ENCODE measurements at regions not wholly inside any gene's neighbourhood (a gene's known extent, or its start where the extent isn't known, plus 50 kb on each side); places are given as distances from the start of the nearest gene placed in this dataset.
A peak's percentile ranks its signal among the peaks of the same experiment; 100 is the strongest.

GRCh38 chr3:94179059-94179458 lies 116.2 kb downstream of the NSUN3 start:
- DNase-seq = no peak

DNA sequence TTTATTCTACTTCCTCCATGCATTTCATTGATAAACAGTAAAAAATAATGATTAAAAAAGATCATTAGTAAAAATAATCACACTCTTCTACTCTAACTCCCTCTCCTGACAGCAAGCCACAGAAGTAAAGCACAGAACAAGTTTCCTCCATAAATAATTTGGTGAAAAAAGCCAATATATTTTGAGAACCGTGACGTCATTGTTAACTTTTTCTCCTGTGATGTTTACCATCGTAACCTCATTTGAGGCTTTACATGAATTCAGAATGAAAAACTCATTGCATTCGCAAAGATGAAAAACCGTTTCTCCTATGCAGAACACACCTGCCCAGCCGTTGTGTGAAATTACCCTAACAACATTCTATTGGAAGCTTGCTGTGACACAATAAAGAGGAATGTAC lies 120.7 kb downstream of the NSUN3 start:
- DNase-seq = no peak

DNA sequence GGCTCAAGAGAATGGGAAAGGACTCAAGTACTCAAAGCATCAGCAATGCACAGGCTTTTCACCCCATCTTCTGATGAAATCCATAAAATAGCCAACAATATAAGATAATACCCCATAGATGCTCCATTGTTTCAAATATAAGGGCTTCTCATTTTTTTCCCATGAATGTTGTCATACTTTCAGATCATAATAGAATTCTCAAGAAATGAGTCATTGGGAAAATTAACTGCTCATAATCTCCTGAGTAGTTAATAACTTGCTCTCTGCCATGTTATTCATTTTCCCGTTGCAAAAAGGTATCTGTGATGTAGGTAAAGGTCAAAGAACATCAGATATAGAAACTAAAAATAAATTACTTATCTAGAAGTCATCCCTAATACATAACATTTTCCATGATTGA lies 121.9 kb downstream of the NSUN3 start:
- no peak for DNase-seq

GRCh38 chr3:94185753-94186152 lies 122.9 kb downstream of the NSUN3 start:
- DNase-seq = no peak

DNA sequence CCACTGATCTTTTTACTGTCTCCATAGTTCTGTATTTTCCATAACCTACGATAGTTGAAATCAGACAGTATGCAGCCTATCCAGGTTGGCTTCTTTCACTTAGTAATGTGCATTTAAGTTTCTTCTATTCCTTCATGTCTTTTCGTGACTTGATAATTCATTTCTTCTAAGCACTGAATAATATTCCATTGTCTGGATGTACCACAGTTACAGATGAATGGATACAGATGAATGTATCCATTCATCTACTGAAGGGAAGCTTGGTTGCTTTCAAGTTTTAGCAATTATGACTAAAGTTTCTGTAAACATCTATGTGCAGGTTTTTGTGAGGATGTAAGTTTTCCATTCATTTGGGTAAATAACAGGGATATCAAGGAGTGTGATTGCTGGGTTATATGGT lies 124.8 kb downstream of the NSUN3 start:
- DNase-seq = no peak

DNA sequence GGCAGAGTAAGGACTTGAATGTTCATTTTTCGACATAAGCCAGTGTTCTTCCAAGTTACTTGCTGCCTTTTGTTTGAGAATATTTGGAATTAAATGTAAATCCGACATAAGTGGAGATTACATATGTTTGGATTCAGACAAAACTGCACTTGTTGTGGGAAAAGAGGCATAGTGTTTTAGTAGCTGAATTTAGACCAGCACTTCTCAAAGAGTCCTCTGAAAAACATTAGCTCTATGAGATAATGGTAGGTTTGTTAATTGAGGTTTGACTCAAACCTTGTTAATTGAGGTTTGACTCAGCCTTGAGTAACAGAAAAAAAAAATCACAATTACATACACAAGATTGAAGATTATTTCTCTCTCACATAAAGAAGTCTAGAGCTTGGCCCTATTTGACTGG lies 132.5 kb downstream of the NSUN3 start:
- no peak for DNase-seq

- DNase-seq = no peak
Measured at GRCh38 chr3:94206291-94206690, 143.4 kb downstream of the NSUN3 start.

DNA sequence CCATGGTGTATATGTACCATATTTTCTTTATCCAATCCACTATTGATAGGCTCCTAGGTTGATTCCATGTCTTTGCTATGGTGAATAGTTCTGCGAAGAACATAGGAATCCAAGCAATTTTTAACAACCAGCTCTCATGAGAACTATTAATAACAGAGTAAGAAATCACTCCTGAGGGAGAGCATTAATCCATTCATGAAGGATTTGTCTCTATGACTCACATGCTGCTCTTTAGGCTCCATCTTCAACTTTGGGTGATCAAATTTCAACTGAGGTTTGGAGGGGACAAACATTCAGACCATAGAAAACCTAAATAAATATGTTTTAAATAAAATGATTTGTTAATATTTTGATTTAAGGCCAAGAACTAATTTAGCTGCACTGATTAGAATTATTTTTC lies 147.4 kb downstream of the NSUN3 start:
- no peak for DNase-seq

DNA sequence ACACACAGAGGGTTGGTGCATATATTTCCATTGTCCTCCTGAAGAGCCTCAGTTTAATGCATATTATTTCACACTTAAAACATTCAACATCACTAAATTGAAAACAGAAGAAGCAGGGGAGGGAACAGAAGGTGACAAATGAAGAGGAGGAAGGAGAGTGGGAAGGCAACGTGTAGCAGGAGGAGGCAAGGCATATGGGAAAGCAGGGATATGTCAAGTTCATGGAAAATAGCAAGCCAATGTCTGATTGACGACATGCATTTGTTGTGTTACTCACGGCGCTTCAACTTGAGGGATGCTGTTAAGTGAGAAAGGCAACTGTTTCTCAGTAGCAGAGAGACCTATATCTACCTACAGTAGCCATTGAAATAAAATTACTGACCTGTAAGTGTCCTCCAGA lies 154.5 kb downstream of the NSUN3 start:
- no peak for DNase-seq

DNA sequence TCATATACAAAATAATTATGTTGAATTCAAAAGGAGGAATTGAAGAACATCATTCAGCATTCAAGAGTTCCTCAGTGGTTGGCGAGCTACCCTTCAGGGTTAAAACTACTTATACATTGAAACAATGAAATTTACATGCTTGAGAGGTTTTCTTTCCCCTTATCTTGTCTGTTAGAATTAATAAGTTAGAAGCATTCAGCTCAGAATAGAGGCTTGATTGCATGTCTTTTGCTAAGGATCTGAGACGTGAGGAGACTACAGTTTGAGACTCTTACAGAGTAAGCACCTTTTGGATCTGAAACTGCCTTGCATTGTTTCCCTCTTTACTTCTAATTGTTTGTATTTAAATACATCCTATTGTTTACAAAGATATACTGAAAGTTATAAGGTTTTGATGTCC lies 157.6 kb downstream of the NSUN3 start:
- DNase-seq = no peak

- no peak for DNase-seq
Measured at GRCh38 chr3:94221829-94222228, 159.0 kb downstream of the NSUN3 start.

GRCh38 chr3:94225148-94225865 lies 162.4 kb downstream of the NSUN3 start:
- no peak for DNase-seq

- DNase-seq = no peak
Measured at GRCh38 chr3:94226078-94226477, 163.2 kb downstream of the NSUN3 start.

DNA sequence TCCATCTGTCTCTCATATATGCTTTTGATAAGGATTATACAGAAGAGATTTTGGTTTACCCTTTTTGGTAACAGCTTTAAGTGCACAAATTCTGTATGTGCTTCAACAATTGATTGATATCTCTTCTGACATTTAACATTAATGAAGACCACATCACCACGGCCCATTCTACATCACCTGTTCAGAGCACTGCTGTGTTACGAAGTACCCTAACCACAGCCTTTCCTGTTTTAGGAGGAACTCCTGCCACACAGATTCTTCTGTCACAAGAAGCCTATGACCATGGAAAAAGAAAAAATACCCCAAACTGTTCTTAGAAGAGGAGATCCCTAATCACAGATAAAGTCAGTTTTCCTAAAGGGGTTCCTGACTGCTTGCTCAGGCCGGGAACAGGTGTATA lies 170.1 kb downstream of the NSUN3 start:
- DNase-seq = no peak

DNA sequence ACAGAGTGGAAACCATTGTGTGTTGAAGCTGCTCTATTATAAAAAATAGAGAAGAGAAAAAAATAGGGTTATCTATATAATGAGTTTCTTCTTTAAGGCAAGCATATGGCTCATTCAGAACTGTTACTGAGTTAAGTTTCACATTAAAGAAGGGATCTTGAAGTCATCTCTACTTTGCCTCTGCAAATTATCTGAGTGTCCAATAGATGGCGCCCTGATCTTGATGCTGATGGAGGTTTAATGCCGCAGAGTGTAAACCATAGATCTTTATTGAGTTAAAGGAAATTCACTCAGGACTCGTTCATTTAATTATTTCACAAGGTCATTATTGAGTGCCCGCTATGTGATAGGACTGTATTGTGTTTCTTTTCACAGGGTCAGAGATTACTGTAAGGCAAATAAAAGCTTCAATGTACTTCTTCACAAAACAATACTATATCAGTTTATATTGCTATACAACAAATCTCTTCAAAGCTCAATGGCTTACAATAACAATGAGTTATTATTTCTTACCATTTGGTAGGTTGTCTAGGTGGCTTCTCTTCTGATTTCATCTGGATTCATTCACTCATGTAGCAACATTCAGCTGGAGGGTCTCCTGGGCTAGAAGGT lies 171.4 kb downstream of the NSUN3 start:
- no peak for DNase-seq

DNA sequence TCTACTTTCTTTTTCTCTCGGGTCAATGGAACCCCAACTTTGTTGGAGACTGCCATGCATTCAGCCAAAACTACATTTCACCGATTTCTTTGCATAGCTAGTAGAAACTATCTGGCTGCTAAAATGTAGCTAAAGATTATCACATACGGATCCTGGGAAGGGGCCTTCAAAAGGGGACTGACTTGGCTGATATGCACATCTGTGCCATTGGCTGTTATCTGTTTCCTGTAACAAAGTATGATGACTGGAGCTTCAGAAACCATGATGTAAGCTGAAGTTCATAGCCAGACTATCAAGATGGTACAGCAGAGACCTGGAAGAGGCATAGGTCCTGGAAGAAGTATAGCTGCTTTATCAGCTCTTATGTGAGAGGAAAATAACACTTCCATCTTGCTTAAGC lies 179.1 kb downstream of the NSUN3 start:
- DNase-seq = no peak

- DNase-seq = no peak
Measured at GRCh38 chr3:94246171-94246570, 183.3 kb downstream of the NSUN3 start.

- DNase-seq = no peak
Measured at GRCh38 chr3:94248042-94248441, 185.2 kb downstream of the NSUN3 start.

GRCh38 chr3:94249491-94250079 lies 186.7 kb downstream of the NSUN3 start:
- peak; percentile 57 for DNase-seq

- no peak for DNase-seq
Measured at GRCh38 chr3:94251566-94251965, 188.7 kb downstream of the NSUN3 start.

GRCh38 chr3:94252316-94252715 lies 189.5 kb downstream of the NSUN3 start:
- DNase-seq = no peak

- DNase-seq = no peak
Measured at GRCh38 chr3:94256888-94257813, 194.3 kb downstream of the NSUN3 start.

DNA sequence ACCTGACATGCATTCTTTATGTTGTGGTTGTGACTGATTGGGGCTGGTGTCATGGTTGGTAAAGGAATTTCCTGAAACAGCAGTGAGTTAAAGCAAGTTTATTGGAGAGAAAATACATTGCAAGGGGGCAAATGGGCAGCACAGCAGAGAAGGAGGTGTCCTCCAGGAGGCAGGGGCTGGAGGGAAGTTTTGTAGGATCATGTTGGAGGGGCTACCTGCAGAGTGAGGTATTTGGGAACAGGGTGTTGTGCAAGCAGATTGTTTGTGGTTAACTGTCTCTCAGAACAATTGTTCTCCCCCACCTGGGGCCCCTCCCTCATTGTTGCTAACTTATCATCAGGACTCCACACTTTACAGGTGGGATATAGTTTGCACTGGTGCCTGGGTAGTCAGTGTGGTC lies 196.0 kb downstream of the NSUN3 start:
- no peak for DNase-seq

GRCh38 chr3:94259291-94259690 lies 196.4 kb downstream of the NSUN3 start:
- no peak for DNase-seq
